IPS-18c (cell line): ENCODE measurements at regions not wholly inside any gene's neighbourhood (a gene's known extent, or its start where the extent isn't known, plus 50 kb on each side); places are given as distances from the start of the nearest gene placed in this dataset.

Experiments
- H3K4me3 ChIP-seq: 2 replicates; pipeline ENCODE4 v1.7.0; 2013; ENCODE audit warnings: low read depth, mild to moderate bottlenecking, low read length, moderate library complexity; ENCODE audit not compliant: insufficient read depth
- H3K9me3 ChIP-seq: one replicate; pipeline ENCODE4 v1.6.1; 2013; ENCODE audit warnings: mild to moderate bottlenecking, low read length, moderate library complexity; ENCODE audit not compliant: control insufficient read depth, insufficient read depth

GRCh38 chr6:167711211-167711610 is 115.5 kb upstream of the AFDN start:
- Histone ChIP-seq H3K4me3 (no peak overlapping the region), H3K9me3 (no peaks in the 10 kb centered on the region)

- Histone ChIP-seq H3K4me3 (no peak overlapping the region), H3K9me3 (no peaks in the 10 kb centered on the region)
Measured at GRCh38 chr6:167711768-167712730, 114.7 kb upstream of the AFDN start.

GRCh38 chr6:167712731-167713475 is 113.8 kb upstream of the AFDN start:
- H3K9me3 ChIP-seq, result no peaks in the 10 kb centered on the region
- no peak overlapping the region for H3K4me3 ChIP-seq

- Histone ChIP-seq H3K9me3 (no peaks in the 10 kb centered on the region), H3K4me3 (no peak overlapping the region)
Measured at GRCh38 chr6:167714152-167714551, 112.6 kb upstream of the AFDN start.

- Histone ChIP-seq H3K4me3 (no peak overlapping the region), H3K9me3 (no peaks in the 10 kb centered on the region)
Measured at GRCh38 chr6:167717455-167717854, 109.3 kb upstream of the AFDN start.

- H3K4me3 ChIP-seq, result no peak overlapping the region
- H3K9me3 ChIP-seq, result no peaks in the 10 kb centered on the region
Measured at GRCh38 chr6:167717867-167718266, 108.8 kb upstream of the AFDN start.

- no peaks in the 10 kb centered on the region for H3K9me3 ChIP-seq
- no peak overlapping the region for H3K4me3 ChIP-seq
Measured at GRCh38 chr6:167719920-167720319, 106.8 kb upstream of the AFDN start.

- H3K4me3 ChIP-seq, result no peak overlapping the region
Measured at GRCh38 chr6:167720456-167721285, 106.0 kb upstream of the AFDN start.

GRCh38 chr6:167721291-167721690 is 105.4 kb upstream of the AFDN start:
- Histone ChIP-seq H3K9me3 (no peaks in the 10 kb centered on the region), H3K4me3 (no peak overlapping the region)

More at GRCh38 chr6:167720456-167721285, 106.0 kb upstream of the AFDN start:
- no peaks in the 10 kb centered on the region for H3K9me3 ChIP-seq

- H3K4me3 ChIP-seq, result no peak overlapping the region
- H3K9me3 ChIP-seq, result no peaks in the 10 kb centered on the region
Measured at GRCh38 chr6:167722634-167723309, 103.9 kb upstream of the AFDN start.

- Histone ChIP-seq H3K9me3 (no peaks in the 10 kb centered on the region), H3K4me3 (no peak overlapping the region)
Measured at GRCh38 chr6:167726043-167726621, 100.6 kb upstream of the AFDN start.

- H3K9me3 ChIP-seq, result no peaks in the 10 kb centered on the region
- no peak overlapping the region for H3K4me3 ChIP-seq
Measured at GRCh38 chr6:167730441-167730840, 96.3 kb upstream of the AFDN start.

- no peak overlapping the region for H3K4me3 ChIP-seq
- no peaks in the 10 kb centered on the region for H3K9me3 ChIP-seq
Measured at GRCh38 chr6:167731216-167731615, 95.5 kb upstream of the AFDN start.

- no peak overlapping the region for H3K4me3 ChIP-seq
- no peaks in the 10 kb centered on the region for H3K9me3 ChIP-seq
Measured at GRCh38 chr6:167731731-167732422, 94.8 kb upstream of the AFDN start.

GRCh38 chr6:167733740-167734661 is 92.7 kb upstream of the AFDN start:
- Histone ChIP-seq H3K9me3 (no peaks in the 10 kb centered on the region), H3K4me3 (no peak overlapping the region)
